OCI-LY7 (cell line): ENCODE measurements at regions not wholly inside any gene's neighbourhood (a gene's known extent, or its start where the extent isn't known, plus 50 kb on each side); places are given as distances from the start of the nearest gene placed in this dataset.

ENCODE experiments used
- CTCF ChIP-seq: fragments of 200-600 bp; sonication (generic); conservative IDR thresholded peaks from 2 replicates; pipeline ENCODE4 v1.5.1; 2014; ENCODE audit warnings: mild to moderate bottlenecking, antibody characterized with exemption, low read length, moderate library complexity, mixed read lengths
- EZH2phosphoT487 ChIP-seq: fragments of 200-600 bp; sonication (generic); IDR thresholded peaks from 2 replicates; pipeline ENCODE4 v1.6.1; 2018; ENCODE audit warnings: low read depth, borderline replicate concordance, mild to moderate bottlenecking, mixed run types, antibody characterized with exemption, low read length, moderate library complexity, mixed read lengths

- TF ChIP-seq CTCF (no peak), EZH2phosphoT487 (no peak)
These were observed 115.4 kb upstream of the SCAF11 start for GRCh38 chr12:46105735-46106134.
